Astrocyte (in vitro differentiated cells and primary cell): ENCODE measurements at regions not wholly inside any gene's neighbourhood (a gene's known extent, or its start where the extent isn't known, plus 50 kb on each side); places are given as distances from the start of the nearest gene placed in this dataset.

Experiments
- DNase-seq: peaks from one replicate; pipeline ENCODE4 v3.0.0-alpha.2; 2010; ENCODE audit warnings: low read depth
- FAIRE-seq: peaks from 2 replicates; lab custom pipeline; 2011; peaks lifted over from hg19 to GRCh38; lab: Jason Lieb, UNC
- H2AFZ ChIP-seq: 2 replicates; pipeline ENCODE4 v1.6.0; 2012; ENCODE audit warnings: low read depth, low read length, inconsistent platforms
- H3K27ac ChIP-seq: 2 replicates; pipeline ENCODE4 v1.5.1; 2011; ENCODE audit warnings: low read depth, low read length, inconsistent platforms
- H3K27me3 ChIP-seq: 2 replicates; pipeline ENCODE4 v1.6.0; 2011; ENCODE audit warnings: low read length, inconsistent platforms; ENCODE audit not compliant: insufficient read depth
- H3K36me3 ChIP-seq: 2 replicates; pipeline ENCODE4 v1.5.1; 2011; ENCODE audit warnings: low read length, inconsistent platforms; ENCODE audit not compliant: insufficient read depth
- H3K4me1 ChIP-seq: 2 replicates; pipeline ENCODE4 v1.5.1; 2011; ENCODE audit warnings: low read length, inconsistent platforms; ENCODE audit not compliant: insufficient read depth
- H3K4me2 ChIP-seq: 2 replicates; pipeline ENCODE4 v1.6.0; 2012; ENCODE audit warnings: low read length, inconsistent platforms
- H3K4me3 ChIP-seq: 2 replicates; pipeline ENCODE4 v1.5.1; 2011; ENCODE audit warnings: low read depth, mild to moderate bottlenecking, low read length, inconsistent platforms; ENCODE audit not compliant: insufficient read depth
- H3K79me2 ChIP-seq: 2 replicates; pipeline ENCODE4 v1.6.0; 2012; ENCODE audit warnings: mild to moderate bottlenecking, low read length, inconsistent platforms; ENCODE audit not compliant: insufficient read depth
- H3K9ac ChIP-seq: 2 replicates; pipeline ENCODE4 v1.6.0; 2012; ENCODE audit warnings: mild to moderate bottlenecking, low read length, inconsistent platforms
- H3K9me3 ChIP-seq: 2 replicates; pipeline ENCODE4 v1.5.1; 2012; ENCODE audit warnings: low read depth, mild to moderate bottlenecking, low read length, inconsistent platforms; ENCODE audit not compliant: insufficient read depth
- H4K20me1 ChIP-seq: 2 replicates; pipeline ENCODE4 v1.6.0; 2012; ENCODE audit warnings: low read length, inconsistent platforms; ENCODE audit not compliant: insufficient read depth
- H3K27ac Mint-ChIP-seq: one replicate; pipeline ENCODE4 v1.8.0; 2021; ENCODE audit warnings: mild to moderate bottlenecking, mixed read lengths; ENCODE audit not compliant: unreplicated experiment
- H3K27me3 Mint-ChIP-seq: one replicate; pipeline ENCODE4 v1.8.0; 2021; ENCODE audit warnings: low read depth, mixed read lengths; ENCODE audit not compliant: unreplicated experiment
- H3K36me3 Mint-ChIP-seq: one replicate; pipeline ENCODE4 v1.8.0; 2021; ENCODE audit warnings: low read depth, mixed read lengths; ENCODE audit not compliant: unreplicated experiment
- H3K4me1 Mint-ChIP-seq: one replicate; pipeline ENCODE4 v1.8.0; 2021; ENCODE audit warnings: low read depth, mixed read lengths; ENCODE audit not compliant: unreplicated experiment
- H3K4me3 Mint-ChIP-seq: one replicate; pipeline ENCODE4 v1.8.0; 2021; ENCODE audit warnings: mild to moderate bottlenecking, moderate library complexity, mixed read lengths; ENCODE audit not compliant: unreplicated experiment
- H3K9me3 Mint-ChIP-seq: one replicate; pipeline ENCODE4 v1.8.0; 2021; ENCODE audit warnings: mild to moderate bottlenecking, mixed read lengths; ENCODE audit not compliant: unreplicated experiment
- CTCF ChIP-seq: IDR thresholded peaks from 2 replicates; pipeline ENCODE4 v1.5.1; 2011; ENCODE audit warnings: low read depth, mild to moderate bottlenecking, inconsistent platforms, low read length, moderate library complexity; ENCODE audit not compliant: insufficient read depth
- EZH2 ChIP-seq: IDR thresholded peaks from 2 replicates; pipeline ENCODE4 v1.6.1; 2012; ENCODE audit warnings: mild to moderate bottlenecking, low read length, inconsistent platforms; ENCODE audit not compliant: insufficient read depth

- H3K4me3 ChIP-seq, result no peak overlapping the region
- no peaks in the 10 kb centered on the region for H3K79me2 ChIP-seq
- H3K9me3 ChIP-seq, result peaks cover 2% of the 10 kb centered on the region
- H4K20me1 ChIP-seq, result no peaks in the 10 kb centered on the region
- H3K4me2 ChIP-seq, result no peak overlapping the region
- Mint-ChIP-seq H3K4me3 (no peak overlapping the region), H3K9me3 (peaks cover 2% of the 10 kb centered on the region), H3K27me3 (no peaks in the 10 kb centered on the region), H3K36me3 (peaks cover 1% of the 10 kb centered on the region), H3K4me1 (peaks cover 4% of the 10 kb centered on the region), H3K27ac (no peak overlapping the region)
- H3K27ac ChIP-seq, result no peak overlapping the region
- no peaks in the 10 kb centered on the region for H3K27me3 ChIP-seq
- FAIRE-seq (no peak), DNase-seq (no peak)
- no peaks in the 10 kb centered on the region for H3K36me3 ChIP-seq
- no peak overlapping the region for H3K9ac ChIP-seq
- H2AFZ ChIP-seq, result no peak overlapping the region
- no peak for TF ChIP-seq EZH2
- TF ChIP-seq CTCF, result no peak
- no peaks in the 10 kb centered on the region for H3K4me1 ChIP-seq
Measured at GRCh38 chr5:30997681-30998080, 195.8 kb upstream of the CDH6 start.

- Histone ChIP-seq H3K79me2 (no peaks in the 10 kb centered on the region), H3K4me2 (no peak overlapping the region), H2AFZ (peak overlapping the region; percentile 43), H3K4me3 (no peak overlapping the region), H3K4me1 (no peaks in the 10 kb centered on the region), H4K20me1 (no peaks in the 10 kb centered on the region), H3K9me3 (no peaks in the 10 kb centered on the region), H3K27me3 (no peaks in the 10 kb centered on the region), H3K9ac (no peak overlapping the region), H3K36me3 (no peaks in the 10 kb centered on the region), H3K27ac (no peak overlapping the region)
- H3K4me1 Mint-ChIP-seq, result peaks cover 4% of the 10 kb centered on the region
- no peak overlapping the region for H3K27ac Mint-ChIP-seq
- H3K27me3 Mint-ChIP-seq, result no peaks in the 10 kb centered on the region
- peaks cover 1% of the 10 kb centered on the region for H3K36me3 Mint-ChIP-seq
- H3K9me3 Mint-ChIP-seq, result peaks cover 3% of the 10 kb centered on the region
- FAIRE-seq (no peak), DNase-seq (no peak)
- no peak overlapping the region for H3K4me3 Mint-ChIP-seq
- TF ChIP-seq EZH2 (no peak), CTCF (no peak)
Measured at GRCh38 chr5:30994902-30995301, 198.6 kb upstream of the CDH6 start.

- DNase-seq, result no peak
- H3K4me2 ChIP-seq, result no peak overlapping the region
- H3K27me3 Mint-ChIP-seq, result no peaks in the 10 kb centered on the region
- H3K27ac Mint-ChIP-seq, result no peak overlapping the region
- no peak overlapping the region for H3K4me3 ChIP-seq
- no peaks in the 10 kb centered on the region for H3K27me3 ChIP-seq
- H3K79me2 ChIP-seq, result no peaks in the 10 kb centered on the region
- H3K4me1 Mint-ChIP-seq, result peaks cover 4% of the 10 kb centered on the region
- peaks cover 5% of the 10 kb centered on the region for H3K9me3 Mint-ChIP-seq
- no peak overlapping the region for H3K27ac ChIP-seq
- no peaks in the 10 kb centered on the region for H3K36me3 ChIP-seq
- no peak overlapping the region for H3K9ac ChIP-seq
- no peak overlapping the region for H3K4me3 Mint-ChIP-seq
- no peak for TF ChIP-seq EZH2
- no peak for TF ChIP-seq CTCF
- H3K36me3 Mint-ChIP-seq, result no peaks in the 10 kb centered on the region
- H3K4me1 ChIP-seq, result no peaks in the 10 kb centered on the region
- H3K9me3 ChIP-seq, result no peaks in the 10 kb centered on the region
- no peak for FAIRE-seq
- no peak overlapping the region for H2AFZ ChIP-seq
- H4K20me1 ChIP-seq, result no peaks in the 10 kb centered on the region
Measured at GRCh38 chr5:30994176-30994575, 199.3 kb upstream of the CDH6 start.
